HepG2 (cell line): ENCODE measurements at regions not wholly inside any gene's neighbourhood (a gene's known extent, or its start where the extent isn't known, plus 50 kb on each side); places are given as distances from the start of the nearest gene placed in this dataset.

Source experiments
- ATAC-seq: fragments of 200-7000 bp; cut with Tn5 transposase; 3 replicates; pipeline ENCODE4 v1.9.1; 2020; ENCODE audit warnings: mild to moderate bottlenecking, moderate library complexity
- BruUV-seq: library from RNA; stranded (reverse); fragments of 400-500 nt; replicated peaks from 2 replicates; lab custom pipeline; 2021; lab: Mats Ljungman, UMichigan
- CTCF ChIA-PET: fragments of 300-600 bp; formaldehyde crosslinking; extraction: SDS; loops from one replicate; lab custom pipeline; 2021; ENCODE audit warnings: low total read pairs, inconsistent platforms, low intra/inter-chr PET ratio; lab: Yijun Ruan, JAX
- POLR2A ChIA-PET: fragments of 350-600 bp; sonication (Branson Sonifier 250); formaldehyde crosslinking; loops from one replicate; lab custom pipeline; 2020; ENCODE audit warnings: antibody characterized with exemption, inconsistent platforms; lab: Yijun Ruan, JAX
- DNase-seq: peaks from one replicate; pipeline ENCODE4 v3.0.0-alpha.2; 2015; ENCODE audit warnings: low spot score
- FAIRE-seq: peaks from 3 replicates; lab custom pipeline; 2011; peaks lifted over from hg19 to GRCh38; lab: Jason Lieb, UNC
- H2AFZ ChIP-seq: one replicate; pipeline ENCODE4 v1.6.1; 2011; ENCODE audit warnings: low read length, inconsistent platforms
- H3K27ac ChIP-seq: fragments of 300-600 bp; 3 replicates; pipeline ENCODE4 v1.8.0; 2011; ENCODE audit warnings: mixed run types, mild to moderate bottlenecking, mixed read lengths, low read length, inconsistent platforms; ENCODE audit not compliant: insufficient read depth; ENCODE audit errors: extremely low read length
- H3K27me3 ChIP-seq, 2 experiments: fragments of 200-600 bp in 1 of 2; 2 replicates in 1 of 2; 3 replicates in 1 of 2; pipeline versions ENCODE4 v1.6.0 to v1.8.0; 2011; ENCODE audit warnings: low read length in 2 of 2, mild to moderate bottlenecking in 2 of 2, moderate library complexity in 2 of 2, inconsistent platforms in 1 of 2; ENCODE audit not compliant: insufficient read depth in 2 of 2, control insufficient read depth in 1 of 2
- H3K36me3 ChIP-seq, 2 experiments: fragments of 200-600 bp in 1 of 2; replicated peaks in 1 of 2; 2 replicates in 1 of 2; 3 replicates in 1 of 2; pipeline versions ENCODE4 v1.5.1 to v1.8.0; 2011; ENCODE audit warnings: low read length in 2 of 2, inconsistent platforms in 1 of 2; ENCODE audit not compliant: insufficient read depth in 2 of 2, control insufficient read depth in 1 of 2
- H3K4me1 ChIP-seq: 2 replicates; pipeline ENCODE4 v1.5.1; 2012; ENCODE audit warnings: low read length, inconsistent platforms; ENCODE audit not compliant: insufficient read depth
- H3K4me2 ChIP-seq: 2 replicates; pipeline ENCODE4 v1.6.0; 2011; ENCODE audit warnings: low read depth, low read length, inconsistent platforms
- H3K4me3 ChIP-seq, 3 experiments: fragments of 200-600 bp in 1 of 3; sonication (generic), shearing (Covaris generic) in 1 of 3; replicated peaks in 1 of 3; 2 replicates each; pipeline ENCODE4 v1.5.1; 2011 to 2016; ENCODE audit warnings: low read length in 3 of 3, inconsistent platforms in 2 of 3, low read depth in 2 of 3, mild to moderate bottlenecking in 2 of 3, control low read depth in 1 of 3, mixed read lengths in 1 of 3; ENCODE audit not compliant: insufficient read depth in 1 of 3
- H3K79me2 ChIP-seq: one replicate; pipeline ENCODE4 v1.6.1; 2011; ENCODE audit warnings: low read length, inconsistent platforms; ENCODE audit not compliant: insufficient read depth
- H3K9ac ChIP-seq: 2 replicates; pipeline ENCODE4 v1.6.0; 2011; ENCODE audit warnings: mild to moderate bottlenecking, low read depth, low read length, inconsistent platforms; ENCODE audit not compliant: insufficient read depth
- H3K9me3 ChIP-seq: 2 replicates; pipeline ENCODE4 v1.5.1; 2012; ENCODE audit warnings: mild to moderate bottlenecking, low read length
- H4K20me1 ChIP-seq: 2 replicates; pipeline ENCODE4 v1.6.0; 2011; ENCODE audit warnings: inconsistent platforms, mild to moderate bottlenecking, low read length, moderate library complexity; ENCODE audit not compliant: insufficient read depth
- ATAD3A ChIP-seq: sonication (generic); formaldehyde crosslinking; IDR thresholded peaks from 2 replicates; pipeline ENCODE4 v1.4.0; 2020; ENCODE audit warnings: missing genetic modification reagents
- BATF2 ChIP-seq: sonication (generic); formaldehyde crosslinking; IDR thresholded peaks from 2 replicates; pipeline ENCODE4 v1.8.0; 2022; ENCODE audit warnings: mild to moderate bottlenecking, missing genetic modification reagents, moderate library complexity
- CEBPB ChIP-seq: IDR thresholded peaks from 2 replicates; pipeline ENCODE4 v1.6.1; 2011; ENCODE audit warnings: low read depth, low read length, improper control_type of control experiment, borderline replicate concordance
- CTCF ChIP-seq: sonication (generic); formaldehyde crosslinking; IDR thresholded peaks from 2 replicates; pipeline ENCODE4 v1.5.0; 2020; ENCODE audit warnings: mild to moderate bottlenecking, missing genetic modification reagents, moderate library complexity
- EHMT2 ChIP-seq: fragments of 200-600 bp; sonication (generic); IDR thresholded peaks from 2 replicates; pipeline ENCODE4 v1.7.0; 2017; ENCODE audit warnings: antibody characterized with exemption, low read depth, low read length, borderline replicate concordance
- GTF3A ChIP-seq: sonication (generic); formaldehyde crosslinking; conservative IDR thresholded peaks from 2 replicates; pipeline ENCODE4 v1.4.0; 2020; ENCODE audit warnings: mild to moderate bottlenecking, missing genetic modification reagents
- HMG20B ChIP-seq: conservative IDR thresholded peaks from 2 replicates; pipeline ENCODE4 v1.6.1; 2016; ENCODE audit warnings: missing genetic modification reagents, missing compliant biosample characterization
- KAT2B ChIP-seq: fragments of 150-350 bp; IDR thresholded peaks from 2 replicates; pipeline ENCODE4 v1.6.1; 2014; ENCODE audit warnings: low read depth, low read length, borderline replicate concordance
- NFIC ChIP-seq: IDR thresholded peaks from 2 replicates; pipeline ENCODE4 v1.6.1; 2012; ENCODE audit warnings: mild to moderate bottlenecking, low read length, inconsistent platforms
- NR3C1 ChIP-seq: sonication (generic); formaldehyde crosslinking; IDR thresholded peaks from 2 replicates; pipeline ENCODE4 v1.4.0; 2020; ENCODE audit warnings: missing genetic modification reagents
- SCMH1 ChIP-seq: sonication (generic); formaldehyde crosslinking; IDR thresholded peaks from 2 replicates; pipeline ENCODE4 v1.9.0; 2021; ENCODE audit warnings: missing genetic modification reagents, mild to moderate bottlenecking, borderline replicate concordance
- SP5 ChIP-seq: IDR thresholded peaks from 2 replicates; pipeline ENCODE4 v1.6.1; 2016; ENCODE audit warnings: low read depth, borderline replicate concordance
- TCF12 ChIP-seq, 2 experiments: fragments of 450-650 bp in 1 of 2; sonication (generic) in 1 of 2; formaldehyde crosslinking in 1 of 2; IDR thresholded peaks; 2 replicates each; pipeline versions ENCODE4 v1.6.1 to v1.8.0; 2017 to 2022; ENCODE audit warnings: antibody characterized with exemption in 1 of 2, mild to moderate bottlenecking in 1 of 2, missing genetic modification reagents in 1 of 2, moderate library complexity in 1 of 2
- YEATS4 ChIP-seq: sonication (generic); formaldehyde crosslinking; IDR thresholded peaks from 2 replicates; pipeline ENCODE4 v1.4.0; 2020; ENCODE audit warnings: missing genetic modification reagents, borderline replicate concordance
- ZNF101 ChIP-seq: sonication (generic); formaldehyde crosslinking; IDR thresholded peaks from 2 replicates; pipeline ENCODE4 v1.4.0; 2020; ENCODE audit warnings: mild to moderate bottlenecking, low read depth, missing genetic modification reagents, borderline replicate concordance
- ZNF367 ChIP-seq: sonication (generic); formaldehyde crosslinking; IDR thresholded peaks from 2 replicates; pipeline ENCODE4 v1.4.0; 2020; ENCODE audit warnings: missing genetic modification reagents, borderline replicate concordance
- ZNF615 ChIP-seq: sonication (generic); formaldehyde crosslinking; IDR thresholded peaks from 2 replicates; pipeline ENCODE4 v1.5.0; 2020; ENCODE audit warnings: mild to moderate bottlenecking, missing genetic modification reagents, borderline replicate concordance
- WGBS: methylation state at CpG from one replicate; pipeline ENCODE4 v1.1.6; 2017; ENCODE audit warnings: low lambda C conversion rate; 5-methylcytosine and 5-hydroxymethylcytosine counted together
- in situ Hi-C: cut with HindIII; loops from 2 replicates; pipeline ENCODE4 v1.10.0; 2017; ENCODE audit warnings: low pct_unique_long_range_greater_than_20kb; ENCODE audit not compliant: extremely low pct_ligation_motif_present
- intact Hi-C: fragments of 100-400 bp; cut with micrococcal nuclease; formaldehyde crosslinking; loops from one replicate; pipeline ENCODE4 v1.10.0; 2022; ENCODE audit not compliant: unreplicated experiment
- TF ChIP-seq, protein P1 (sequence below): sonication (generic); formaldehyde crosslinking; IDR thresholded peaks from 2 replicates; pipeline ENCODE4 v1.4.0; 2020; ENCODE audit warnings: mild to moderate bottlenecking, missing genetic modification reagents

- no peak for ATAC-seq
- H4K20me1 ChIP-seq, result no peaks in the 10 kb centered on the region
- TF ChIP-seq NR3C1 (CRISPR knock-in tag) (no peak), CEBPB (no peak), CTCF (CRISPR knock-in tag) (no peak), ZNF615 (CRISPR knock-in tag) (no peak), HMG20B (CRISPR knock-in tag) (no peak), YEATS4 (no peak), SCMH1 (CRISPR knock-in tag) (no peak), KAT2B (no peak), SP5 (no peak), BATF2 (CRISPR knock-in tag) (no peak), ZNF101 (CRISPR knock-in tag) (no peak), NFIC (no peak), GTF3A (CRISPR knock-in tag) (no peak), ATAD3A (CRISPR knock-in tag) (no peak), ZNF367 (CRISPR knock-in tag) (no peak), EHMT2 (no peak), TCF12 (IDR thresholded peaks at IDR 0.05) (no peak), TCF12 (CRISPR knock-in tag; IDR thresholded peaks at IDR 0.05) (no peak)
- TF ChIP-seq, protein P1, sequence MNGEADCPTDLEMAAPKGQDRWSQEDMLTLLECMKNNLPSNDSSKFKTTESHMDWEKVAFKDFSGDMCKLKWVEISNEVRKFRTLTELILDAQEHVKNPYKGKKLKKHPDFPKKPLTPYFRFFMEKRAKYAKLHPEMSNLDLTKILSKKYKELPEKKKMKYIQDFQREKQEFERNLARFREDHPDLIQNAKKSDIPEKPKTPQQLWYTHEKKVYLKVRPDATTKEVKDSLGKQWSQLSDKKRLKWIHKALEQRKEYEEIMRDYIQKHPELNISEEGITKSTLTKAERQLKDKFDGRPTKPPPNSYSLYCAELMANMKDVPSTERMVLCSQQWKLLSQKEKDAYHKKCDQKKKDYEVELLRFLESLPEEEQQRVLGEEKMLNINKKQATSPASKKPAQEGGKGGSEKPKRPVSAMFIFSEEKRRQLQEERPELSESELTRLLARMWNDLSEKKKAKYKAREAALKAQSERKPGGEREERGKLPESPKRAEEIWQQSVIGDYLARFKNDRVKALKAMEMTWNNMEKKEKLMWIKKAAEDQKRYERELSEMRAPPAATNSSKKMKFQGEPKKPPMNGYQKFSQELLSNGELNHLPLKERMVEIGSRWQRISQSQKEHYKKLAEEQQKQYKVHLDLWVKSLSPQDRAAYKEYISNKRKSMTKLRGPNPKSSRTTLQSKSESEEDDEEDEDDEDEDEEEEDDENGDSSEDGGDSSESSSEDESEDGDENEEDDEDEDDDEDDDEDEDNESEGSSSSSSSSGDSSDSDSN (CRISPR knock-in tag), result no peak
- H3K4me1 ChIP-seq, result no peaks in the 10 kb centered on the region
- H3K36me3 ChIP-seq, result no peaks in the 10 kb centered on the region
- no peaks in the 10 kb centered on the region for H3K27me3 ChIP-seq
- DNase-seq, result no peak
- in situ Hi-C loops, result no loop called here
- H3K9ac ChIP-seq, result no peak overlapping the region
- no peaks in the 10 kb centered on the region for H3K79me2 ChIP-seq
- ChIA-PET POLR2A (no interaction called here), CTCF (no interaction called here)
- 20% methylated on average over 1 of the region's 4 CpGs for WGBS
- no TSS peak for BruUV-seq
- H3K4me3 ChIP-seq, result no peak overlapping the region
- FAIRE-seq, result no peak
- peaks cover 50% of the 10 kb centered on the region for H3K9me3 ChIP-seq
- H3K27ac ChIP-seq, result no peak overlapping the region
- no peak overlapping the region for H2AFZ ChIP-seq
- H3K4me2 ChIP-seq, result no peak overlapping the region
- intact Hi-C loops, result no loop called here
These were observed 1045.9 kb downstream of the CDY2B start for GRCh38 chrY:16834151-16834550.
